ENCODE measurements at regions not wholly inside any gene's neighbourhood (a gene's known extent, or its start where the extent isn't known, plus 50 kb on each side); places are given as distances from the start of the nearest gene placed in this dataset.
A peak's percentile ranks its signal among the peaks of the same experiment; 100 is the strongest.

GRCh38 chr6:76416821-76417605 lies 344.6 kb upstream of the IMPG1 start:
- no peak for DNase-seq (ENCODE audit: low spot score)

GRCh38 chr6:76403064-76403463 lies 330.6 kb upstream of the IMPG1 start:
- no peak for DNase-seq (ENCODE audit: low spot score)

GRCh38 chr6:76397966-76398365 lies 325.5 kb upstream of the IMPG1 start:
- no peak for DNase-seq (ENCODE audit: low spot score)

GRCh38 chr6:76382201-76382600 lies 309.7 kb upstream of the IMPG1 start:
- DNase-seq (ENCODE audit: low spot score), result no peak

- DNase-seq (ENCODE audit: low spot score), result peak; percentile 6
Observed at GRCh38 chr6:76381612-76382011, 309.1 kb upstream of the IMPG1 start.

GRCh38 chr6:76351275-76351674 lies 278.8 kb upstream of the IMPG1 start:
- DNase-seq (ENCODE audit: low spot score), result peak; percentile 34

- no peak for DNase-seq (ENCODE audit: low spot score)
Observed at GRCh38 chr6:76347539-76347938, 275.1 kb upstream of the IMPG1 start.

GRCh38 chr6:76342611-76343160 lies 270.2 kb upstream of the IMPG1 start:
- DNase-seq (ENCODE audit: low spot score), result no peak

- DNase-seq (ENCODE audit: low spot score), result no peak
Observed at GRCh38 chr6:76330031-76330430, 257.6 kb upstream of the IMPG1 start.

- peak; percentile 11 for DNase-seq (ENCODE audit: low spot score)
Observed at GRCh38 chr6:76326871-76327270, 254.4 kb upstream of the IMPG1 start.

All from iPS-NIHi11 (cell line).